Activated T-helper 1 cell treated with anti-CD3 and anti-CD28 coated beads, Interleukin-12 subunit alpha, Interleukin-12 subunit beta, Interleukin-2, Interleukin-4 antibody, amounts not matched to agents 30 ng/mL and 10 ng/mL and 1 ng/mL, durations not matched to agents 14 hours and 24 hours and 36 hours (primary cell): ENCODE measurements at regions not wholly inside any gene's neighbourhood (a gene's known extent, or its start where the extent isn't known, plus 50 kb on each side); places are given as distances from the start of the nearest gene placed in this dataset.

ENCODE experiments used
- DNase-seq: peaks from one replicate; pipeline ENCODE4 v3.0.0; 2021; ENCODE audit warnings: low spot score
- H3K27ac Mint-ChIP-seq: one replicate; pipeline ENCODE4 v1.8.0; 2021; ENCODE audit warnings: mild to moderate bottlenecking, mixed read lengths
- H3K27me3 Mint-ChIP-seq: one replicate; pipeline ENCODE4 v1.8.0; 2022; ENCODE audit warnings: mild to moderate bottlenecking, moderate library complexity, mixed read lengths; ENCODE audit not compliant: insufficient read depth
- H3K36me3 Mint-ChIP-seq: one replicate; pipeline ENCODE4 v1.8.0; 2021; ENCODE audit warnings: low read depth, mixed read lengths
- H3K4me1 Mint-ChIP-seq: one replicate; pipeline ENCODE4 v1.8.0; 2021; ENCODE audit warnings: low read depth, mixed read lengths
- H3K4me3 Mint-ChIP-seq: one replicate; pipeline ENCODE4 v1.8.0; 2021; ENCODE audit warnings: mild to moderate bottlenecking, moderate library complexity, mixed read lengths
- H3K9me3 Mint-ChIP-seq: one replicate; pipeline ENCODE4 v1.8.0; 2021; ENCODE audit warnings: mixed read lengths
- intact Hi-C: fragments of 100-400 bp; cut with micrococcal nuclease; formaldehyde crosslinking; loops from one replicate; pipeline ENCODE4 v1.15.1; 2024

DNA sequence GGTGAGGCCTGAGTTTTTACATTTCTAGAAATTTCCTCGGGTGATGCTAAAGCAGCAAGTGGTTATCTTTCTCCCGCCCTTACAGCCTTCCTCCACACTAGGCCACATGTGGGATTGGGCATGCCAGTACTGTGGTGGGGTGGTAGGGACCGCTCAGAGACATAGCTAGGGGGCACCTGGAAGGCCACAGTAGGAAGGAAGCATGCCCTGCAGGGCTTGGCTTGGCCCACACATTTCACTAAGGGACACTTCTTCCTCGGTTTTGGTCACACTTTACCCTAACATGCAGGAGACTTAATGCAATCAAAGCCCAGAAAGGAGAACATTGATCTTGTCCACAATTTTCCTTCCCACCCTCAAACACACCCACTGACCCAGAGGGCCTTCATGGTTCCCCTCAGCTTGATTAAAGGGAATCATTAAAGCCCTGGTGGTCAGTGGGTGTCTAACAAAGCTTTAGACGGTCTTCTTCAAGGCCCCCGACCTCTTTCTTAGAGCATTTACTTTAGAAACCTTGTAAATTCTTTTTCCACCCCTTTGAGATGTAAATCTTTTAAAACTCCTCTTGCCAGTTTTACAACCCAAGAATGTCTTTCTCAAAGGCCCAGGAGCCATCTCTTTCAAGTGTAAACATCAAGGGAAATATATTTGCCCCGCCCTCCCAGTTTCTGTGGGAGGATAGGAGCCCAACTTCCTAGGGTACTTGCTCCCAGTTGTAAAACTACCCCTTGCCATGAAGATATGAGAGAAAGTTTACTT is 246.4 kb upstream of the PTBP2 start:
- Mint-ChIP-seq H3K27ac (no peak overlapping the region), H3K4me1 (no peaks in the 10 kb centered on the region), H3K27me3 (no peaks in the 10 kb centered on the region), H3K36me3 (no peaks in the 10 kb centered on the region), H3K9me3 (peaks cover 6% of the 10 kb centered on the region), H3K4me3 (no peak overlapping the region)
- DNase-seq = no peak
- intact Hi-C loops = no loop called here

DNA sequence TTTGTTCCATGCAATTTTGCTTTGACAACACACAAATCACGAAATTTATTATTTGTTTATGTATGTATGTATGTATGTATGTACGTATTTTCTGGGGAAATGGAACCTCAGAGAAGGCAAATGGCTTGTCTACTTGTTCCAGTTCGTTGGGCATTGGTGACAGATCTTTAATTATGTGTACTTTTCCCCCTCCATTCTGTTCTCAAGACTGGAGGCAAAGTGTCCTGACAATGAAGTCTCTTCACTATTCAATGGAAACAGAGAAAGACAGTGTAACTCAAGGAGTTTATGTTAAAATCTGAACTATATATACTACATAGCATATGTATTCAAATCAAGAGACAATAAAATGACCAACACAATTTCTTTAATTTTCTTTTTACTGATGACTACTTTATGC is 245.7 kb upstream of the PTBP2 start:
- H3K4me1 Mint-ChIP-seq = no peaks in the 10 kb centered on the region
- DNase-seq = no peak

GRCh38 chr1:96478228-96478627 is 243.4 kb upstream of the PTBP2 start:
- intact Hi-C loops = no loop called here
- no peak overlapping the region for H3K4me3 Mint-ChIP-seq
- H3K9me3 Mint-ChIP-seq = no peaks in the 10 kb centered on the region
- no peak for DNase-seq
- H3K36me3 Mint-ChIP-seq = no peaks in the 10 kb centered on the region
- no peaks in the 10 kb centered on the region for H3K4me1 Mint-ChIP-seq
- no peaks in the 10 kb centered on the region for H3K27me3 Mint-ChIP-seq
- H3K27ac Mint-ChIP-seq = no peak overlapping the region

More for the DNA sequence above, 245.7 kb upstream of the PTBP2 start:
- Mint-ChIP-seq H3K4me3 (no peak overlapping the region), H3K9me3 (peaks cover 6% of the 10 kb centered on the region), H3K36me3 (no peaks in the 10 kb centered on the region), H3K27me3 (no peaks in the 10 kb centered on the region), H3K27ac (no peak overlapping the region)
- intact Hi-C loops = no loop called here

GRCh38 chr1:96481409-96481808 is 240.2 kb upstream of the PTBP2 start:
- intact Hi-C loops = no loop called here
- H3K4me1 Mint-ChIP-seq = no peaks in the 10 kb centered on the region
- H3K9me3 Mint-ChIP-seq = no peaks in the 10 kb centered on the region
- DNase-seq = no peak
- H3K4me3 Mint-ChIP-seq = no peak overlapping the region
- H3K27ac Mint-ChIP-seq = no peak overlapping the region
- H3K27me3 Mint-ChIP-seq = no peaks in the 10 kb centered on the region
- no peaks in the 10 kb centered on the region for H3K36me3 Mint-ChIP-seq

GRCh38 chr1:96482616-96483015 is 239.0 kb upstream of the PTBP2 start:
- intact Hi-C loops = no loop called here
- H3K36me3 Mint-ChIP-seq = no peaks in the 10 kb centered on the region
- no peak overlapping the region for H3K27ac Mint-ChIP-seq

GRCh38 chr1:96487394-96487793 is 234.2 kb upstream of the PTBP2 start:
- Mint-ChIP-seq H3K9me3 (no peaks in the 10 kb centered on the region), H3K36me3 (no peaks in the 10 kb centered on the region), H3K27me3 (no peaks in the 10 kb centered on the region), H3K4me1 (no peaks in the 10 kb centered on the region), H3K27ac (no peak overlapping the region), H3K4me3 (no peak overlapping the region)
- intact Hi-C loops = no loop called here
- no peak for DNase-seq

More at GRCh38 chr1:96482616-96483015, 239.0 kb upstream of the PTBP2 start:
- no peak overlapping the region for H3K4me3 Mint-ChIP-seq
- DNase-seq = no peak
- no peaks in the 10 kb centered on the region for H3K4me1 Mint-ChIP-seq
- no peaks in the 10 kb centered on the region for H3K27me3 Mint-ChIP-seq
- H3K9me3 Mint-ChIP-seq = no peaks in the 10 kb centered on the region

GRCh38 chr1:96487971-96488370 is 233.6 kb upstream of the PTBP2 start:
- Mint-ChIP-seq H3K36me3 (no peaks in the 10 kb centered on the region), H3K4me3 (no peak overlapping the region), H3K27me3 (no peaks in the 10 kb centered on the region), H3K9me3 (no peaks in the 10 kb centered on the region), H3K4me1 (no peaks in the 10 kb centered on the region), H3K27ac (no peak overlapping the region)
- no peak for DNase-seq
- intact Hi-C loops = no loop called here

DNA sequence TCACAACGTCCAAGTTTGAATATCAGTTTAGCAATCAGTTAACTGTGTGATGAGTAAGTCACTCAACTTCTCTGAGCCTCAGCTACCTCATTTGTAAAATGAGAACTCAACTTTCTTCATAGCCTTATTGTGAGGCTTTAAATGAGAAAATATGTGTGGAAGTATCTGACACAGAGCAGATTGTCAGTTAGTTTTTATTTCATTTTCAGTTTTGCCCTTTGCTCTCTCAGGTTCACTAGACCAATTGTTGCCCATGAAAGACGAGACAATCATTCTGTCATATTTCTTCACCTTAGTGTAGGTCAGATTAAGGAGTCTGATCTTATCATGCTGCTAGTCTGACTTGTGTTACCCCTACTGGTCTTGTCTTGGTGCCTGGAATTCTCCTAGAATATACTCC is 232.8 kb upstream of the PTBP2 start:
- intact Hi-C loops = no loop called here
- H3K27me3 Mint-ChIP-seq = no peaks in the 10 kb centered on the region
- no peak overlapping the region for H3K4me3 Mint-ChIP-seq
- no peak overlapping the region for H3K27ac Mint-ChIP-seq
- no peak for DNase-seq
- H3K36me3 Mint-ChIP-seq = no peaks in the 10 kb centered on the region
- no peaks in the 10 kb centered on the region for H3K9me3 Mint-ChIP-seq
- no peaks in the 10 kb centered on the region for H3K4me1 Mint-ChIP-seq

- Mint-ChIP-seq H3K36me3 (no peaks in the 10 kb centered on the region), H3K9me3 (no peaks in the 10 kb centered on the region), H3K4me1 (no peaks in the 10 kb centered on the region), H3K4me3 (no peak overlapping the region), H3K27me3 (no peaks in the 10 kb centered on the region), H3K27ac (no peak overlapping the region)
- no peak for DNase-seq
- intact Hi-C loops = no loop called here
Observed at GRCh38 chr1:96492236-96492635, 229.3 kb upstream of the PTBP2 start.

GRCh38 chr1:96498744-96499340 is 222.7 kb upstream of the PTBP2 start:
- intact Hi-C loops = no loop called here

GRCh38 chr1:96508233-96508632 is 213.4 kb upstream of the PTBP2 start:
- no peaks in the 10 kb centered on the region for H3K36me3 Mint-ChIP-seq
- H3K27ac Mint-ChIP-seq = no peak overlapping the region
- intact Hi-C loops = no loop called here
- DNase-seq = no peak
- H3K27me3 Mint-ChIP-seq = peaks cover 3% of the 10 kb centered on the region
- no peaks in the 10 kb centered on the region for H3K4me1 Mint-ChIP-seq
- H3K9me3 Mint-ChIP-seq = no peaks in the 10 kb centered on the region
- H3K4me3 Mint-ChIP-seq = no peak overlapping the region

More at GRCh38 chr1:96498744-96499340, 222.7 kb upstream of the PTBP2 start:
- H3K36me3 Mint-ChIP-seq = no peaks in the 10 kb centered on the region
- H3K27ac Mint-ChIP-seq = no peak overlapping the region
- no peaks in the 10 kb centered on the region for H3K4me1 Mint-ChIP-seq
- no peak overlapping the region for H3K4me3 Mint-ChIP-seq
- no peaks in the 10 kb centered on the region for H3K9me3 Mint-ChIP-seq
- DNase-seq = no peak
- H3K27me3 Mint-ChIP-seq = no peaks in the 10 kb centered on the region

- no peak for DNase-seq
- H3K36me3 Mint-ChIP-seq = no peaks in the 10 kb centered on the region
- H3K4me1 Mint-ChIP-seq = no peaks in the 10 kb centered on the region
- H3K9me3 Mint-ChIP-seq = no peaks in the 10 kb centered on the region
- H3K4me3 Mint-ChIP-seq = no peak overlapping the region
- intact Hi-C loops = no loop called here
- peaks cover 3% of the 10 kb centered on the region for H3K27me3 Mint-ChIP-seq
- H3K27ac Mint-ChIP-seq = no peak overlapping the region
Observed at GRCh38 chr1:96509339-96509738, 212.2 kb upstream of the PTBP2 start.

DNA sequence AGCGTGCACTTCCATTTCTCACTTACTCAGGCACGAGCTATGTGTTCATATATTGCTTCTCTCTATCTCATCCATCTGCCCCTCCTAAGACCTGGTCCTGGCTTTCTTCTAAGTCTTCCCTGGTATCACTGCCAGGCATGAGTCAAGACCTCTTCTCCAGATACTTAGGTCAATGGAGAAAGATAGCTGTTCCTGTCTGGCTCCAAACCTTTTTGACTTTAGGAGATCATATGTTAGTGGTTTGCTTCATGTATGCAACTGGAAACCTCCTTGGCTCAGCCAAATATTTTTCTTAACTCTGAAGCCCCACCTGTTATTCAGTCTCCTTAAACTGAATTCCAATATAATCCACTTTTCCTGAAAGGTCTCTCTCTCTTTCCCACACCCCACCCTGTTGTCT is 211.6 kb upstream of the PTBP2 start:
- intact Hi-C loops = no loop called here
- no peak overlapping the region for H3K4me3 Mint-ChIP-seq
- H3K27ac Mint-ChIP-seq = no peak overlapping the region
- H3K4me1 Mint-ChIP-seq = no peaks in the 10 kb centered on the region
- no peaks in the 10 kb centered on the region for H3K36me3 Mint-ChIP-seq
- peaks cover 3% of the 10 kb centered on the region for H3K27me3 Mint-ChIP-seq
- no peak for DNase-seq
- no peaks in the 10 kb centered on the region for H3K9me3 Mint-ChIP-seq
